K562 (cell line): ENCODE measurements at regions not wholly inside any gene's neighbourhood (a gene's known extent, or its start where the extent isn't known, plus 50 kb on each side); places are given as distances from the start of the nearest gene placed in this dataset.

Source experiments
- ATAC-seq: fragments of 200-7000 bp; cut with Tn5 transposase; 3 replicates; pipeline ENCODE4 v1.9.1; 2020; ENCODE audit warnings: moderate library complexity
- BruUV-seq: library from RNA; stranded (reverse); fragments of 400-500 nt; replicated peaks from 2 replicates; lab custom pipeline; 2021; lab: Mats Ljungman, UMichigan
- CTCF ChIA-PET: fragments of 300-600 bp; formaldehyde crosslinking; extraction: SDS; loops from one replicate; lab custom pipeline; 2021; ENCODE audit warnings: low intra/inter-chr PET ratio; lab: Yijun Ruan, JAX
- POLR2A ChIA-PET: fragments of 300-600, 350-650 bp; sonication (Branson Sonifier 250); formaldehyde crosslinking; extraction: SDS; loops from one replicate; lab custom pipeline; 2021; ENCODE audit warnings: antibody characterized with exemption, inconsistent platforms; lab: Yijun Ruan, JAX
- DNase-seq, 4 experiments: peaks; one replicate each; pipeline versions ENCODE4 v3.0.0 to v3.0.0-alpha.2; 2011 to 2018; ENCODE audit warnings: low spot score in 3 of 4, mixed read lengths in 3 of 4; ENCODE audit errors: extremely low read depth in 1 of 4
- FAIRE-seq: peaks from 2 replicates; lab custom pipeline; 2011; peaks lifted over from hg19 to GRCh38; lab: Jason Lieb, UNC
- H2AFZ ChIP-seq: 2 replicates; pipeline ENCODE4 v1.6.0; 2011; ENCODE audit warnings: low read depth, low read length, control low read depth, inconsistent platforms
- H3K27ac ChIP-seq: fragments of 200-600 bp; 3 replicates; pipeline ENCODE4 v1.8.0; 2011; ENCODE audit warnings: low read depth, mild to moderate bottlenecking, control low read depth, inconsistent platforms, low read length, moderate library complexity, mixed read lengths; ENCODE audit errors: extremely low read depth
- H3K27me3 ChIP-seq, 2 experiments: fragments of 300-600 bp in 1 of 2; 2 replicates in 1 of 2; 3 replicates in 1 of 2; pipeline versions ENCODE4 v1.6.0 to v1.8.0; 2011; ENCODE audit warnings: inconsistent platforms in 2 of 2, low read length in 2 of 2, mild to moderate bottlenecking in 1 of 2, mixed read lengths in 1 of 2, moderate library complexity in 1 of 2; ENCODE audit not compliant: control insufficient read depth in 2 of 2, insufficient read depth in 2 of 2
- H3K36me3 ChIP-seq: fragments of 300-600 bp; 3 replicates; pipeline ENCODE4 v1.8.0; 2011; ENCODE audit warnings: mild to moderate bottlenecking, low read length, inconsistent platforms; ENCODE audit not compliant: control insufficient read depth, insufficient read depth
- H3K4me1 ChIP-seq, 2 experiments: fragments of 200-600 bp in 1 of 2; replicated peaks in 1 of 2; 2 replicates in 1 of 2; 3 replicates in 1 of 2; pipeline versions ENCODE4 v1.5.1 to v1.8.0; 2011; ENCODE audit warnings: inconsistent platforms in 2 of 2, low read length in 2 of 2, mild to moderate bottlenecking in 1 of 2, mixed read lengths in 1 of 2, moderate library complexity in 1 of 2; ENCODE audit not compliant: control insufficient read depth in 2 of 2, insufficient read depth in 2 of 2
- H3K4me2 ChIP-seq: 2 replicates; pipeline ENCODE4 v1.6.1; 2011; ENCODE audit warnings: low read length, control low read depth, inconsistent platforms, mixed read lengths; ENCODE audit not compliant: insufficient read depth
- H3K4me3 ChIP-seq: fragments of 200-600 bp; sonication (generic), shearing (Covaris generic); 2 replicates; pipeline ENCODE4 v1.5.1; 2016; ENCODE audit warnings: control low read depth, inconsistent platforms
- H3K79me2 ChIP-seq: fragments of 200-600 bp; 3 replicates; pipeline ENCODE4 v1.8.0; 2011; ENCODE audit warnings: low read length, inconsistent platforms; ENCODE audit not compliant: control insufficient read depth, insufficient read depth
- H3K9ac ChIP-seq, 2 experiments: 2 replicates each; pipeline versions ENCODE4 v1.6.0 to v1.6.1; 2011; ENCODE audit warnings: low read depth in 2 of 2, low read length in 2 of 2, control low read depth in 1 of 2, inconsistent platforms in 1 of 2, mild to moderate bottlenecking in 1 of 2, mixed read lengths in 1 of 2; ENCODE audit not compliant: insufficient read depth in 1 of 2
- H3K9me1 ChIP-seq: one replicate; pipeline ENCODE4 v1.6.0; 2011; ENCODE audit warnings: inconsistent platforms, mild to moderate bottlenecking, low read length, moderate library complexity; ENCODE audit not compliant: control insufficient read depth, insufficient read depth
- H3K9me3 ChIP-seq: replicated peaks from 2 replicates; pipeline ENCODE4 v1.5.1; 2011; ENCODE audit warnings: low read depth, low read length, inconsistent platforms; ENCODE audit not compliant: control insufficient read depth, insufficient read depth
- H4K20me1 ChIP-seq: replicated peaks from 2 replicates; pipeline ENCODE4 v1.6.1; 2011; ENCODE audit warnings: low read length, inconsistent platforms, mixed read lengths; ENCODE audit not compliant: control insufficient read depth, insufficient read depth
- ATF3 ChIP-seq, 2 experiments: fragments of 450-650 bp in 1 of 2; sonication (generic) in 1 of 2; formaldehyde crosslinking in 1 of 2; IDR thresholded peaks in 1 of 2; conservative IDR thresholded peaks in 1 of 2; 2 replicates each; pipeline versions ENCODE4 v1.6.1 to v1.8.1; 2016 to 2023; ENCODE audit warnings: mild to moderate bottlenecking in 2 of 2, moderate library complexity in 2 of 2, inconsistent platforms in 1 of 2, missing genetic modification reagents in 1 of 2
- CBX3 ChIP-seq, 2 experiments: IDR thresholded peaks; 1 replicate in 1 of 2; 2 replicates in 1 of 2; pipeline ENCODE4 v1.6.1; 2012; ENCODE audit warnings: inconsistent platforms in 2 of 2, low read length in 2 of 2, borderline replicate concordance in 1 of 2, control low read depth in 1 of 2
- CBX5 ChIP-seq: IDR thresholded peaks from 2 replicates; pipeline ENCODE4 v1.6.1; 2014; ENCODE audit warnings: low read depth, borderline replicate concordance
- FOXA3 ChIP-seq, 2 experiments: fragments of 450-650 bp in 1 of 2; sonication (generic) in 1 of 2; formaldehyde crosslinking; IDR thresholded peaks in 1 of 2; conservative IDR thresholded peaks in 1 of 2; 2 replicates each; pipeline versions ENCODE4 v1.4.0 to v1.8.0; 2020 to 2022; ENCODE audit warnings: mild to moderate bottlenecking in 2 of 2, missing genetic modification reagents in 1 of 2
- MYNN ChIP-seq, 2 experiments: sonication (generic); formaldehyde crosslinking in 1 of 2; IDR thresholded peaks; 2 replicates each; pipeline versions ENCODE4 v1.5.0 to v1.6.1; 2016 to 2020; ENCODE audit warnings: antibody characterized with exemption in 1 of 2, missing genetic modification reagents in 1 of 2
- PRDM10 ChIP-seq: fragments of 450-650 bp; IDR thresholded peaks from 2 replicates; pipeline ENCODE4 v1.6.1; 2018; ENCODE audit not compliant: partially characterized antibody
- SMAD2 ChIP-seq: fragments of 150-350 bp; IDR thresholded peaks from 2 replicates; pipeline ENCODE4 v1.6.1; 2014; ENCODE audit warnings: low read depth, mild to moderate bottlenecking, low read length
- TRIM24 ChIP-seq, 2 experiments: fragments of 450-650 bp; IDR thresholded peaks; 2 replicates each; pipeline ENCODE4 v1.6.1; 2016
- TRIM25 ChIP-seq: fragments of 450-650 bp; IDR thresholded peaks from 2 replicates; pipeline ENCODE4 v1.7.0; 2016; ENCODE audit warnings: borderline replicate concordance
- TRIM28 ChIP-seq: fragments of 450-650 bp; IDR thresholded peaks from 2 replicates; pipeline ENCODE4 v1.6.1; 2017
- ZFPM2 ChIP-seq: fragments of 250-450 bp; sonication (Bioruptor Pico); IDR thresholded peaks from 2 replicates; pipeline ENCODE4 v1.5.1; 2022; ENCODE audit warnings: mild to moderate bottlenecking
- ZHX1 ChIP-seq: fragments of 150-350 bp; conservative IDR thresholded peaks from 2 replicates; pipeline ENCODE4 v1.6.1; 2014; ENCODE audit warnings: low read length
- ZNF316 ChIP-seq: fragments of 450-650 bp; IDR thresholded peaks from 2 replicates; pipeline ENCODE4 v1.6.1; 2016
- ZNF644 ChIP-seq: fragments of 200-800 bp; sonication (Bioruptor generic); IDR thresholded peaks from 2 replicates; pipeline ENCODE4 v1.6.1; 2016; ENCODE audit warnings: low read depth, missing genetic modification characterization, missing compliant biosample characterization
- WGBS: fragments of 100-300 bp; shearing (Covaris generic); methylation state at CpG from one replicate; pipeline ENCODE4 v1.1.6; 2016; ENCODE audit warnings: low coverage, mixed read lengths; ENCODE audit not compliant: insufficient coverage; ENCODE audit errors: missing lambda C conversion rate; 5-methylcytosine and 5-hydroxymethylcytosine counted together
- in situ Hi-C: fragments of 300-500 bp; cut with MboI; formaldehyde crosslinking; loops from 4 replicates; pipeline ENCODE4 v1.15.0; 2018; ENCODE audit warnings: inconsistent platforms, mixed read lengths
- intact Hi-C: fragments of 100-400 bp; cut with micrococcal nuclease; formaldehyde crosslinking; loops from 2 replicates; pipeline ENCODE4 v1.14.2; 2022

GRCh38 chr7:14085901-14086300 is 96.4 kb upstream of the ETV1 start:
- no peak overlapping the region for H2AFZ ChIP-seq
- no peak overlapping the region for H3K9ac ChIP-seq
- H3K4me1 ChIP-seq = no peaks in the 10 kb centered on the region
- WGBS = 0% methylated on average over 1 of the region's 1 CpG
- 0 out of 2 replicates have a peak, but pooled peaks cover 2% of the 10 kb centered on the region for H3K9me3 ChIP-seq
- H3K9me1 ChIP-seq = no peaks in the 10 kb centered on the region
- no TSS peak for BruUV-seq
- no peak overlapping the region for H3K4me2 ChIP-seq
- ChIA-PET CTCF (no interaction called here), POLR2A (no interaction called here)
- DNase-seq (no peak), ATAC-seq (no peak), FAIRE-seq (no peak)
- no peaks in the 10 kb centered on the region for H4K20me1 ChIP-seq
- intact Hi-C loops = no loop called here
- no peak overlapping the region for H3K27ac ChIP-seq
- no peaks in the 10 kb centered on the region for H3K27me3 ChIP-seq
- H3K36me3 ChIP-seq = no peaks in the 10 kb centered on the region
- no peaks in the 10 kb centered on the region for H3K79me2 ChIP-seq
- no peak overlapping the region for H3K4me3 ChIP-seq
- in situ Hi-C loops = no loop called here
- no peak for TF ChIP-seq ZNF644 (tag)
- peak in 1 of 2 experiments; percentile 92; a peak in 2 of 3 replicates for TF ChIP-seq CBX3 (IDR thresholded peaks at IDR 0.05; ENCODE audit: borderline replicate concordance in 1 of 2, low read length in 2 of 2)
- TF ChIP-seq ZNF316 = no peak
- peak; percentile 95 for TF ChIP-seq TRIM28
- TF ChIP-seq PRDM10 = no peak
- TF ChIP-seq SMAD2 = no peak
- TF ChIP-seq ATF3 (IDR thresholded peaks at IDR 0.05) = no peak
- TF ChIP-seq ATF3 (CRISPR knock-in tag; conservative IDR thresholded peaks at IDR 0.05) = no peak
- no peak for TF ChIP-seq ZHX1
- peak; percentile 80; the same call in 1 of the 2 replicates for TF ChIP-seq CBX5
- TF ChIP-seq TRIM24 (IDR thresholded peaks at IDR 0.05) = peak in 1 of 2 experiments; percentile 31; a peak in 1 of 4 replicates
- no peak for TF ChIP-seq FOXA3 (CRISPR knock-in tag; conservative IDR thresholded peaks at IDR 0.05 in 1 of 2, IDR thresholded peaks at IDR 0.05 in 1 of 2)
- TF ChIP-seq ZFPM2 (CRISPR knock-in tag) = no peak
- no peak for TF ChIP-seq MYNN (IDR thresholded peaks at IDR 0.05)
- TF ChIP-seq MYNN (CRISPR knock-in tag; IDR thresholded peaks at IDR 0.05) = no peak
- TF ChIP-seq TRIM25 = no peak
